DOHH2 (cell line): ENCODE measurements at regions not wholly inside any gene's neighbourhood (a gene's known extent, or its start where the extent isn't known, plus 50 kb on each side); places are given as distances from the start of the nearest gene placed in this dataset.

Experiments used
- EZH2phosphoT487 ChIP-seq: fragments of 200-600 bp; sonication (generic); IDR thresholded peaks from 2 replicates; pipeline ENCODE4 v1.6.1; 2017; ENCODE audit warnings: borderline replicate concordance, mild to moderate bottlenecking, antibody characterized with exemption, low read length, moderate library complexity, mixed read lengths
- TF ChIP-seq, protein P1 (sequence below): fragments of 200-600 bp; sonication (generic); IDR thresholded peaks from one replicate; pipeline ENCODE4 v1.5.1; 2014; ENCODE audit warnings: antibody characterized with exemption, mild to moderate bottlenecking, low read depth, low read length; ENCODE audit not compliant: poor library complexity, severe bottlenecking

DNA sequence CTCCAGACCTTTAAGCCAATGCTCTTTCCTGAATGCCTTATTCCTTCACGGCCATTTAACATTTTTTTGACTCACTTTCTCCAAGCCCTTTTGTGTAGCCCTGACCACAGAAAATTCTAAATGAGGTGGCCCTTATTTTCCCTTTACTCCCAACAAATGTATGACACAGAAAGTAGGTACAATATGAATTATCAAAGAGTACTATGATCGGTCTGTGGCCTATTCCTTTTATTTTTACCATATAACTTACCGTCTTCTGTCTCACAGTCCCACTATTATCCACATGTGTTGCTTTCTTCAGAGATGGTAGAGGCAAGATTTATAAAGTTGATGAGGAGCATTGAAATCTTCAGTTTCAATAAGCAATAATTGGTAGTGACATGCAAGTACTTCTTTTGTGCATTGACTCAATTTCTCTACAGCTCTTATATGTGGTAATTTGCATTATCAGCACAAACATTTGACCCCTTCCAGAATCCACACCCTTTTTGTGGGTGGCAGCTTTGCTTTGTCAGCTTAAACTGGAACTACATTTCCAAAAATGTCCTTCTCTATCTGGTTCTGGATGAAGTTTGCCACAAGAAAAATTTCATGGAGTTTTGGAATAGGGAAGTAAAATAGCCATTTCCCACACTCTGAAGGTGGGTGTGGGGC, 143.8 kb upstream of the GADL1 start:
- TF ChIP-seq, protein P1, sequence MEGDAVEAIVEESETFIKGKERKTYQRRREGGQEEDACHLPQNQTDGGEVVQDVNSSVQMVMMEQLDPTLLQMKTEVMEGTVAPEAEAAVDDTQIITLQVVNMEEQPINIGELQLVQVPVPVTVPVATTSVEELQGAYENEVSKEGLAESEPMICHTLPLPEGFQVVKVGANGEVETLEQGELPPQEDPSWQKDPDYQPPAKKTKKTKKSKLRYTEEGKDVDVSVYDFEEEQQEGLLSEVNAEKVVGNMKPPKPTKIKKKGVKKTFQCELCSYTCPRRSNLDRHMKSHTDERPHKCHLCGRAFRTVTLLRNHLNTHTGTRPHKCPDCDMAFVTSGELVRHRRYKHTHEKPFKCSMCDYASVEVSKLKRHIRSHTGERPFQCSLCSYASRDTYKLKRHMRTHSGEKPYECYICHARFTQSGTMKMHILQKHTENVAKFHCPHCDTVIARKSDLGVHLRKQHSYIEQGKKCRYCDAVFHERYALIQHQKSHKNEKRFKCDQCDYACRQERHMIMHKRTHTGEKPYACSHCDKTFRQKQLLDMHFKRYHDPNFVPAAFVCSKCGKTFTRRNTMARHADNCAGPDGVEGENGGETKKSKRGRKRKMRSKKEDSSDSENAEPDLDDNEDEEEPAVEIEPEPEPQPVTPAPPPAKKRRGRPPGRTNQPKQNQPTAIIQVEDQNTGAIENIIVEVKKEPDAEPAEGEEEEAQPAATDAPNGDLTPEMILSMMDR, result no peak
- no peak for TF ChIP-seq EZH2phosphoT487
